GM12878 (cell line): ENCODE measurements at regions not wholly inside any gene's neighbourhood (a gene's known extent, or its start where the extent isn't known, plus 50 kb on each side); places are given as distances from the start of the nearest gene placed in this dataset.

ENCODE experiments used
- BMI1 ChIP-seq: fragments of 450-650 bp; IDR thresholded peaks from 2 replicates; pipeline ENCODE4 v1.6.1; 2016; ENCODE audit warnings: mild to moderate bottlenecking, moderate library complexity, borderline replicate concordance
- DPF2 ChIP-seq: fragments of 450-650 bp; IDR thresholded peaks from 2 replicates; pipeline ENCODE4 v1.6.1; 2017; ENCODE audit warnings: mild to moderate bottlenecking
- GATAD2B ChIP-seq: fragments of 450-650 bp; conservative IDR thresholded peaks from 2 replicates; pipeline ENCODE4 v1.6.1; 2017; ENCODE audit warnings: low read depth, mild to moderate bottlenecking, moderate library complexity
- NR2C2 ChIP-seq: IDR thresholded peaks from 2 replicates; pipeline ENCODE4 v1.6.1; 2011; ENCODE audit warnings: borderline replicate concordance, low read depth; ENCODE audit not compliant: control insufficient read depth, insufficient read length
- NR2F1 ChIP-seq: fragments of 450-650 bp; conservative IDR thresholded peaks from 2 replicates; pipeline ENCODE4 v1.6.1; 2017; ENCODE audit warnings: mild to moderate bottlenecking
- TCF7 ChIP-seq: IDR thresholded peaks from 2 replicates; pipeline ENCODE4 v1.6.1; 2014; ENCODE audit warnings: antibody characterized with exemption, borderline replicate concordance
- TF ChIP-seq, protein P1 (sequence below): fragments of 450-650 bp; conservative IDR thresholded peaks from 2 replicates; pipeline ENCODE4 v1.6.1; 2017; ENCODE audit warnings: mild to moderate bottlenecking, moderate library complexity
- TF ChIP-seq, protein P2 (sequence below): fragments of 450-650 bp; IDR thresholded peaks from 2 replicates; pipeline ENCODE4 v1.6.1; 2017; ENCODE audit warnings: low read depth, mild to moderate bottlenecking, moderate library complexity
- TF ChIP-seq, protein P3 (sequence below): fragments of 450-650 bp; IDR thresholded peaks from 2 replicates; pipeline ENCODE4 v1.6.1; 2016; ENCODE audit warnings: mild to moderate bottlenecking
- TF ChIP-seq, protein P4 (sequence below): fragments of 450-650 bp; IDR thresholded peaks from 2 replicates; pipeline ENCODE4 v1.6.1; 2018; ENCODE audit warnings: borderline replicate concordance, mild to moderate bottlenecking; ENCODE audit not compliant: partially characterized antibody
- TF ChIP-seq, protein P5 (sequence below): IDR thresholded peaks from 2 replicates; pipeline ENCODE4 v1.6.1; 2011; ENCODE audit warnings: borderline replicate concordance, low read depth, mild to moderate bottlenecking, moderate library complexity, low read length; ENCODE audit not compliant: insufficient read depth, poor library complexity, severe bottlenecking

DNA sequence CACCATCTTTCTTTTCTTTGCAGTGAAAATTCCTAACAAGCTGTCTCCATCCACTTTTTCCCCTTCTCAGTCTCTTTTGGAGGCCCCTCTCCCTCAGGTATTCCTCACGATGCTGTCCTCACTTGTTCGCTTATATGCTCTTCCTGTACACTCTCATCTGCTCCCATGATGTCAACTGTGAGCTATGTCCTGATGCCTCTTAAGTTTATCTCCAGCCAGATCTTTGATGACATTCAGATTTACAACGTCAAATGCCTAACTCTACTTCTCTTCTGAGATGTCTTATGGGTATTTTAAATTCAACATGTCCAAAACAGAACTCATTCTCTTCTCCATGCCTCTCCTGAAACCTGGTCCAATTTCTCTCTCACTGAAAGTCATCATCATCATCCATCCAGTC is 55.1 kb upstream of the SERTAD2 start (continued):
- TF ChIP-seq, protein P1, sequence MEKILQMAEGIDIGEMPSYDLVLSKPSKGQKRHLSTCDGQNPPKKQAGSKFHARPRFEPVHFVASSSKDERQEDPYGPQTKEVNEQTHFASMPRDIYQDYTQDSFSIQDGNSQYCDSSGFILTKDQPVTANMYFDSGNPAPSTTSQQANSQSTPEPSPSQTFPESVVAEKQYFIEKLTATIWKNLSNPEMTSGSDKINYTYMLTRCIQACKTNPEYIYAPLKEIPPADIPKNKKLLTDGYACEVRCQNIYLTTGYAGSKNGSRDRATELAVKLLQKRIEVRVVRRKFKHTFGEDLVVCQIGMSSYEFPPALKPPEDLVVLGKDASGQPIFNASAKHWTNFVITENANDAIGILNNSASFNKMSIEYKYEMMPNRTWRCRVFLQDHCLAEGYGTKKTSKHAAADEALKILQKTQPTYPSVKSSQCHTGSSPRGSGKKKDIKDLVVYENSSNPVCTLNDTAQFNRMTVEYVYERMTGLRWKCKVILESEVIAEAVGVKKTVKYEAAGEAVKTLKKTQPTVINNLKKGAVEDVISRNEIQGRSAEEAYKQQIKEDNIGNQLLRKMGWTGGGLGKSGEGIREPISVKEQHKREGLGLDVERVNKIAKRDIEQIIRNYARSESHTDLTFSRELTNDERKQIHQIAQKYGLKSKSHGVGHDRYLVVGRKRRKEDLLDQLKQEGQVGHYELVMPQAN, result no peak
- TF ChIP-seq, protein P2, sequence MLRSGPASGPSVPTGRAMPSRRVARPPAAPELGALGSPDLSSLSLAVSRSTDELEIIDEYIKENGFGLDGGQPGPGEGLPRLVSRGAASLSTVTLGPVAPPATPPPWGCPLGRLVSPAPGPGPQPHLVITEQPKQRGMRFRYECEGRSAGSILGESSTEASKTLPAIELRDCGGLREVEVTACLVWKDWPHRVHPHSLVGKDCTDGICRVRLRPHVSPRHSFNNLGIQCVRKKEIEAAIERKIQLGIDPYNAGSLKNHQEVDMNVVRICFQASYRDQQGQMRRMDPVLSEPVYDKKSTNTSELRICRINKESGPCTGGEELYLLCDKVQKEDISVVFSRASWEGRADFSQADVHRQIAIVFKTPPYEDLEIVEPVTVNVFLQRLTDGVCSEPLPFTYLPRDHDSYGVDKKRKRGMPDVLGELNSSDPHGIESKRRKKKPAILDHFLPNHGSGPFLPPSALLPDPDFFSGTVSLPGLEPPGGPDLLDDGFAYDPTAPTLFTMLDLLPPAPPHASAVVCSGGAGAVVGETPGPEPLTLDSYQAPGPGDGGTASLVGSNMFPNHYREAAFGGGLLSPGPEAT, result no peak
- TF ChIP-seq TCF7 (no peak), GATAD2B (no peak), DPF2 (no peak), BMI1 (no peak), NR2C2 (no peak), NR2F1 (no peak)
- TF ChIP-seq, protein P3, sequence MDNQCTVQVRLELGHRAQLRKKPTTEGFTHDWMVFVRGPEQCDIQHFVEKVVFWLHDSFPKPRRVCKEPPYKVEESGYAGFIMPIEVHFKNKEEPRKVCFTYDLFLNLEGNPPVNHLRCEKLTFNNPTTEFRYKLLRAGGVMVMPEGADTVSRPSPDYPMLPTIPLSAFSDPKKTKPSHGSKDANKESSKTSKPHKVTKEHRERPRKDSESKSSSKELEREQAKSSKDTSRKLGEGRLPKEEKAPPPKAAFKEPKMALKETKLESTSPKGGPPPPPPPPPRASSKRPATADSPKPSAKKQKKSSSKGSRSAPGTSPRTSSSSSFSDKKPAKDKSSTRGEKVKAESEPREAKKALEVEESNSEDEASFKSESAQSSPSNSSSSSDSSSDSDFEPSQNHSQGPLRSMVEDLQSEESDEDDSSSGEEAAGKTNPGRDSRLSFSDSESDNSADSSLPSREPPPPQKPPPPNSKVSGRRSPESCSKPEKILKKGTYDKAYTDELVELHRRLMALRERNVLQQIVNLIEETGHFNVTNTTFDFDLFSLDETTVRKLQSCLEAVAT, result no peak
- TF ChIP-seq, protein P4, sequence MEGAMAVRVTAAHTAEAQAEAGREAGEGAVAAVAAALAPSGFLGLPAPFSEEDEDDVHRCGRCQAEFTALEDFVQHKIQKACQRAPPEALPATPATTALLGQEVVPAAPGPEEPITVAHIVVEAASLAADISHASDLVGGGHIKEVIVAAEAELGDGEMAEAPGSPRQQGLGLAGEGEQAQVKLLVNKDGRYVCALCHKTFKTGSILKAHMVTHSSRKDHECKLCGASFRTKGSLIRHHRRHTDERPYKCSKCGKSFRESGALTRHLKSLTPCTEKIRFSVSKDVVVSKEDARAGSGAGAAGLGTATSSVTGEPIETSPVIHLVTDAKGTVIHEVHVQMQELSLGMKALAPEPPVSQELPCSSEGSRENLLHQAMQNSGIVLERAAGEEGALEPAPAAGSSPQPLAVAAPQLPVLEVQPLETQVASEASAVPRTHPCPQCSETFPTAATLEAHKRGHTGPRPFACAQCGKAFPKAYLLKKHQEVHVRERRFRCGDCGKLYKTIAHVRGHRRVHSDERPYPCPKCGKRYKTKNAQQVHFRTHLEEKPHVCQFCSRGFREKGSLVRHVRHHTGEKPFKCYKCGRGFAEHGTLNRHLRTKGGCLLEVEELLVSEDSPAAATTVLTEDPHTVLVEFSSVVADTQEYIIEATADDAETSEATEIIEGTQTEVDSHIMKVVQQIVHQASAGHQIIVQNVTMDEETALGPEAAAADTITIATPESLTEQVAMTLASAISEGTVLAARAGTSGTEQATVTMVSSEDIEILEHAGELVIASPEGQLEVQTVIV, result no peak
- TF ChIP-seq, protein P5, sequence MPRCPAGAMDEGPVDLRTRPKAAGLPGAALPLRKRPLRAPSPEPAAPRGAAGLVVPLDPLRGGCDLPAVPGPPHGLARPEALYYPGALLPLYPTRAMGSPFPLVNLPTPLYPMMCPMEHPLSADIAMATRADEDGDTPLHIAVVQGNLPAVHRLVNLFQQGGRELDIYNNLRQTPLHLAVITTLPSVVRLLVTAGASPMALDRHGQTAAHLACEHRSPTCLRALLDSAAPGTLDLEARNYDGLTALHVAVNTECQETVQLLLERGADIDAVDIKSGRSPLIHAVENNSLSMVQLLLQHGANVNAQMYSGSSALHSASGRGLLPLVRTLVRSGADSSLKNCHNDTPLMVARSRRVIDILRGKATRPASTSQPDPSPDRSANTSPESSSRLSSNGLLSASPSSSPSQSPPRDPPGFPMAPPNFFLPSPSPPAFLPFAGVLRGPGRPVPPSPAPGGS, result no peak
